Stimulated activated naive CD8-positive, alpha-beta T cell treated with anti-CD3 and anti-CD28 coated beads, Interleukin-15, amount 100 ng/mL, for 72 hours (primary cell): ENCODE measurements at regions not wholly inside any gene's neighbourhood (a gene's known extent, or its start where the extent isn't known, plus 50 kb on each side); places are given as distances from the start of the nearest gene placed in this dataset.
A peak's percentile ranks its signal among the peaks of the same experiment; 100 is the strongest.
"Not testable (repeated sequence)": the region's sequence is repeated elsewhere in the genome, so short reads cannot be mapped to it uniquely, and the experiment has no call there.

Experiments
- ATAC-seq: fragments of 150-1000 bp; cut with Tn5 transposase; 2 replicates; pipeline ENCODE4 v1.10.0; 2021; ENCODE audit warnings: mild to moderate bottlenecking, moderate library complexity
- DNase-seq, 2 donors: peaks; one replicate each; pipeline ENCODE4 v3.0.0; 2021 to 2022
- H3K27ac Mint-ChIP-seq, 2 donors: one replicate each; pipeline ENCODE4 v1.8.0; 2022; ENCODE audit warnings: mild to moderate bottlenecking in 2 of 2, mixed read lengths in 2 of 2, moderate library complexity in 2 of 2
- H3K27me3 Mint-ChIP-seq: one replicate; pipeline ENCODE4 v1.8.0; 2022; ENCODE audit warnings: mixed read lengths
- H3K4me1 Mint-ChIP-seq: one replicate; pipeline ENCODE4 v1.8.0; 2022; ENCODE audit warnings: mild to moderate bottlenecking, mixed read lengths
- H3K4me3 Mint-ChIP-seq, 2 donors: one replicate each; pipeline ENCODE4 v1.8.0; 2022; ENCODE audit warnings: mild to moderate bottlenecking in 2 of 2, mixed read lengths in 2 of 2, moderate library complexity in 1 of 2
- H3K9me3 Mint-ChIP-seq, 2 donors: one replicate each; pipeline ENCODE4 v1.8.0; 2022; ENCODE audit warnings: mixed read lengths in 2 of 2

GRCh38 chr1:200496937-200497336 lies 87.1 kb upstream of the ZNF281 start:
- H3K9me3 Mint-ChIP-seq: no peaks in the 10 kb centered on the region
- H3K4me3 Mint-ChIP-seq: no peak overlapping the region

GRCh38 chr1:200495901-200496300 lies 86.1 kb upstream of the ZNF281 start:
- no peak overlapping the region for H3K4me3 Mint-ChIP-seq
- no peaks in the 10 kb centered on the region for H3K9me3 Mint-ChIP-seq
- ATAC-seq: no peak
- DNase-seq: no peak
- no peak overlapping the region for H3K27ac Mint-ChIP-seq
- no peaks in the 10 kb centered on the region for H3K27me3 Mint-ChIP-seq
- H3K4me1 Mint-ChIP-seq: no peaks in the 10 kb centered on the region

More at GRCh38 chr1:200496937-200497336, 87.1 kb upstream of the ZNF281 start:
- no peaks in the 10 kb centered on the region for H3K4me1 Mint-ChIP-seq
- ATAC-seq (no peak), DNase-seq (no peak)
- H3K27me3 Mint-ChIP-seq: no peaks in the 10 kb centered on the region
- peak overlapping the region in 1 of 2 donors; percentile 75 for H3K27ac Mint-ChIP-seq

- DNase-seq (no peak), ATAC-seq (no peak)
These were observed 83.5 kb upstream of the ZNF281 start for GRCh38 chr1:200493344-200493743.

GRCh38 chr1:200491103-200491502 lies 81.3 kb upstream of the ZNF281 start:
- no peak for ATAC-seq
- peaks cover 20% of the 10 kb centered on the region for H3K27me3 Mint-ChIP-seq
- H3K9me3 Mint-ChIP-seq: no peaks in the 10 kb centered on the region
- H3K27ac Mint-ChIP-seq: no peak overlapping the region
- peaks cover 14% of the 10 kb centered on the region for H3K4me1 Mint-ChIP-seq
- DNase-seq: no peak
- H3K4me3 Mint-ChIP-seq: no peak overlapping the region

More at GRCh38 chr1:200493344-200493743, 83.5 kb upstream of the ZNF281 start:
- Mint-ChIP-seq H3K27me3 (peaks cover 7% of the 10 kb centered on the region), H3K9me3 (no peaks in the 10 kb centered on the region), H3K27ac (no peak overlapping the region), H3K4me1 (peaks cover 5% of the 10 kb centered on the region), H3K4me3 (no peak overlapping the region)

- Mint-ChIP-seq H3K9me3 (no peaks in the 10 kb centered on the region), H3K4me3 (no peak overlapping the region), H3K4me1 (peaks cover 14% of the 10 kb centered on the region), H3K27ac (no peak overlapping the region), H3K27me3 (peaks cover 23% of the 10 kb centered on the region)
- no peak for DNase-seq
- no peak for ATAC-seq
These were observed 80.3 kb upstream of the ZNF281 start for GRCh38 chr1:200490183-200490582.

GRCh38 chr1:200488375-200489165 lies 78.7 kb upstream of the ZNF281 start:
- Mint-ChIP-seq H3K4me3 (no peak overlapping the region), H3K27ac (no peak overlapping the region), H3K4me1 (peaks cover 20% of the 10 kb centered on the region), H3K9me3 (no peaks in the 10 kb centered on the region), H3K27me3 (peaks cover 23% of the 10 kb centered on the region)
- DNase-seq: peak; percentile 19 to 35
- peak; percentile 83 for ATAC-seq

- H3K4me1 Mint-ChIP-seq: peaks cover 28% of the 10 kb centered on the region
- DNase-seq (no peak), ATAC-seq (no peak)
- no peak overlapping the region for H3K4me3 Mint-ChIP-seq
- no peaks in the 10 kb centered on the region for H3K9me3 Mint-ChIP-seq
- no peak overlapping the region for H3K27ac Mint-ChIP-seq
- peaks cover 23% of the 10 kb centered on the region for H3K27me3 Mint-ChIP-seq
These were observed 77.8 kb upstream of the ZNF281 start for GRCh38 chr1:200487650-200488049.

- no peaks in the 10 kb centered on the region for H3K9me3 Mint-ChIP-seq
- H3K4me1 Mint-ChIP-seq: peaks cover 28% of the 10 kb centered on the region
- no peak overlapping the region for H3K4me3 Mint-ChIP-seq
- H3K27ac Mint-ChIP-seq: peak overlapping the region in 1 of 2 donors; percentile 20
- ATAC-seq (no peak), DNase-seq (no peak)
- peaks cover 29% of the 10 kb centered on the region for H3K27me3 Mint-ChIP-seq
These were observed 76.8 kb upstream of the ZNF281 start for GRCh38 chr1:200486634-200487033.

GRCh38 chr1:200484438-200484946 lies 74.7 kb upstream of the ZNF281 start:
- Mint-ChIP-seq H3K4me1 (peaks cover 28% of the 10 kb centered on the region), H3K27me3 (peaks cover 34% of the 10 kb centered on the region)
- H3K4me3 Mint-ChIP-seq, DNase-seq, ATAC-seq, H3K27ac Mint-ChIP-seq, H3K9me3 Mint-ChIP-seq: not testable (repeated sequence)

- Mint-ChIP-seq H3K9me3 (peaks cover 0 to 3% of the 10 kb centered on the region in 2 donors), H3K4me3 (peak overlapping the region; percentile 1 to 67), H3K27me3 (peaks cover 35% of the 10 kb centered on the region), H3K4me1 (peaks cover 26% of the 10 kb centered on the region), H3K27ac (peak overlapping the region in 1 of 2 donors; percentile 61)
- DNase-seq: peak; percentile 59 to 84
- ATAC-seq: peak; percentile 100
These were observed 73.8 kb upstream of the ZNF281 start for GRCh38 chr1:200483491-200484143.

- DNase-seq (no peak), ATAC-seq (no peak)
- H3K27ac Mint-ChIP-seq: no peak overlapping the region
- H3K27me3 Mint-ChIP-seq: peaks cover 24% of the 10 kb centered on the region
- no peak overlapping the region for H3K4me3 Mint-ChIP-seq
- peaks cover 0 to 3% of the 10 kb centered on the region in 2 donors for H3K9me3 Mint-ChIP-seq
- peaks cover 13% of the 10 kb centered on the region for H3K4me1 Mint-ChIP-seq
These were observed 71.1 kb upstream of the ZNF281 start for GRCh38 chr1:200480964-200481363.

- Mint-ChIP-seq H3K4me1 (peaks cover 13% of the 10 kb centered on the region), H3K9me3 (peaks cover 0 to 3% of the 10 kb centered on the region in 2 donors), H3K4me3 (no peak overlapping the region), H3K27me3 (peaks cover 32% of the 10 kb centered on the region), H3K27ac (no peak overlapping the region)
- no peak for ATAC-seq
- no peak for DNase-seq
These were observed 70.0 kb upstream of the ZNF281 start for GRCh38 chr1:200479816-200480215.

GRCh38 chr1:200478945-200479558 lies 69.2 kb upstream of the ZNF281 start:
- no peak overlapping the region for H3K4me3 Mint-ChIP-seq
- H3K27me3 Mint-ChIP-seq: peaks cover 34% of the 10 kb centered on the region
- ATAC-seq (no peak), DNase-seq (no peak)
- H3K27ac Mint-ChIP-seq: peak overlapping the region in 1 of 2 donors; percentile 53
- H3K4me1 Mint-ChIP-seq: peaks cover 16% of the 10 kb centered on the region
- H3K9me3 Mint-ChIP-seq: peaks cover 0 to 3% of the 10 kb centered on the region in 2 donors

- H3K27ac Mint-ChIP-seq: no peak overlapping the region
- H3K27me3 Mint-ChIP-seq: peaks cover 41% of the 10 kb centered on the region
- no peak overlapping the region for H3K4me3 Mint-ChIP-seq
- DNase-seq (no peak), ATAC-seq (no peak)
- H3K4me1 Mint-ChIP-seq: peaks cover 16% of the 10 kb centered on the region
- H3K9me3 Mint-ChIP-seq: peaks cover 0 to 3% of the 10 kb centered on the region in 2 donors
These were observed 68.4 kb upstream of the ZNF281 start for GRCh38 chr1:200478239-200478623.

- Mint-ChIP-seq H3K4me3 (no peak overlapping the region), H3K4me1 (peaks cover 38% of the 10 kb centered on the region), H3K9me3 (peaks cover 0 to 3% of the 10 kb centered on the region in 2 donors), H3K27ac (no peak overlapping the region), H3K27me3 (peaks cover 42% of the 10 kb centered on the region)
- DNase-seq (no peak), ATAC-seq (no peak)
These were observed 64.8 kb upstream of the ZNF281 start for GRCh38 chr1:200474633-200475032.
